Endothelial cell of umbilical vein (primary cell): ENCODE measurements at regions not wholly inside any gene's neighbourhood (a gene's known extent, or its start where the extent isn't known, plus 50 kb on each side); places are given as distances from the start of the nearest gene placed in this dataset.

Experiments used
- EZH2 ChIP-seq: IDR thresholded peaks from 2 replicates; pipeline ENCODE4 v1.6.1; 2012; ENCODE audit warnings: borderline replicate concordance, low read depth, mild to moderate bottlenecking, moderate library complexity, low read length, inconsistent platforms; ENCODE audit not compliant: severe bottlenecking
- TF ChIP-seq, protein P1 (sequence below), 2 donors: IDR thresholded peaks; 1 replicate in 1 of 2; 2 replicates in 1 of 2; pipeline ENCODE4 v1.5.1; 2011; ENCODE audit warnings: low read length in 2 of 2, mild to moderate bottlenecking in 2 of 2, moderate library complexity in 2 of 2, control low read depth in 1 of 2, inconsistent platforms in 1 of 2, low read depth in 1 of 2; ENCODE audit not compliant: insufficient read depth in 1 of 2; ENCODE audit errors: extremely low read depth in 1 of 2

GRCh38 chr2:187618813-187619212, 64.6 kb upstream of the TFPI start:
- TF ChIP-seq, protein P1, sequence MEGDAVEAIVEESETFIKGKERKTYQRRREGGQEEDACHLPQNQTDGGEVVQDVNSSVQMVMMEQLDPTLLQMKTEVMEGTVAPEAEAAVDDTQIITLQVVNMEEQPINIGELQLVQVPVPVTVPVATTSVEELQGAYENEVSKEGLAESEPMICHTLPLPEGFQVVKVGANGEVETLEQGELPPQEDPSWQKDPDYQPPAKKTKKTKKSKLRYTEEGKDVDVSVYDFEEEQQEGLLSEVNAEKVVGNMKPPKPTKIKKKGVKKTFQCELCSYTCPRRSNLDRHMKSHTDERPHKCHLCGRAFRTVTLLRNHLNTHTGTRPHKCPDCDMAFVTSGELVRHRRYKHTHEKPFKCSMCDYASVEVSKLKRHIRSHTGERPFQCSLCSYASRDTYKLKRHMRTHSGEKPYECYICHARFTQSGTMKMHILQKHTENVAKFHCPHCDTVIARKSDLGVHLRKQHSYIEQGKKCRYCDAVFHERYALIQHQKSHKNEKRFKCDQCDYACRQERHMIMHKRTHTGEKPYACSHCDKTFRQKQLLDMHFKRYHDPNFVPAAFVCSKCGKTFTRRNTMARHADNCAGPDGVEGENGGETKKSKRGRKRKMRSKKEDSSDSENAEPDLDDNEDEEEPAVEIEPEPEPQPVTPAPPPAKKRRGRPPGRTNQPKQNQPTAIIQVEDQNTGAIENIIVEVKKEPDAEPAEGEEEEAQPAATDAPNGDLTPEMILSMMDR (IDR thresholded peaks at IDR 0.05; ENCODE audit: extremely low read depth in 1 of 2, insufficient read depth in 1 of 2, low read depth in 1 of 2, low read length in 2 of 2) = no peak
- TF ChIP-seq EZH2 = no peak
